Heart left ventricle (tissue), 13 donors: ENCODE measurements at regions not wholly inside any gene's neighbourhood (a gene's known extent, or its start where the extent isn't known, plus 50 kb on each side); places are given as distances from the start of the nearest gene placed in this dataset.

ENCODE experiments used
- POLR2A ChIP-seq, 2 donors: fragments of 450-650 bp; IDR thresholded peaks; one replicate each; pipeline ENCODE4 v1.6.1; 2017; ENCODE audit warnings: antibody characterized with exemption in 2 of 2, mild to moderate bottlenecking in 2 of 2, moderate library complexity in 2 of 2
- TF ChIP-seq, protein P1 (sequence below), 12 donors: fragments of 200-600 bp; sonication (generic) in 4 of 12; IDR thresholded peaks; one replicate each; pipeline versions ENCODE4 v1.5.0 to v1.8.0; 2018 to 2022; ENCODE audit warnings: antibody characterized with exemption in 12 of 12, mild to moderate bottlenecking in 5 of 12
- donor health status: ischemic (EF 13 %, LVEDD 7.1; RV severe dilation, severe dysfunction).
- donor health status: DM: no; HTN: yes; CAD: no.
- donor health status: DM: no; HTN: no; CAD: no.
- donor health status: ischemic (EF 25% LVEDD 6.9; RV normal size, moderate dysfunction).
- donor health status: ischemic (EF 25% LVEDD 5.7; RV mildly dilated, moderate dysfunction).
- donor health status: ischemic (EF 35%, LVEDD 5.7; RV mildly dilated, moderate dysfunction).
- donor health status: nonischemic (EF 11% LVEDD 7.7; RV severe dilation, severe dysfunction).
- donor health status: DM: yes; HTN: yes; CAD: no.
- donor health status: PGD.
- donor health status: ischemic (EF 29% LVEDD 5.4; RV normal size, mild dysfunction).
- donor health status: nonischemic (EF 23%, LVEDD 6.1; RV moderate dilation, normal function).

GRCh38 chr9:16145196-16145950 is 592.5 kb downstream of the CCDC171 start:
- TF ChIP-seq, protein P1, sequence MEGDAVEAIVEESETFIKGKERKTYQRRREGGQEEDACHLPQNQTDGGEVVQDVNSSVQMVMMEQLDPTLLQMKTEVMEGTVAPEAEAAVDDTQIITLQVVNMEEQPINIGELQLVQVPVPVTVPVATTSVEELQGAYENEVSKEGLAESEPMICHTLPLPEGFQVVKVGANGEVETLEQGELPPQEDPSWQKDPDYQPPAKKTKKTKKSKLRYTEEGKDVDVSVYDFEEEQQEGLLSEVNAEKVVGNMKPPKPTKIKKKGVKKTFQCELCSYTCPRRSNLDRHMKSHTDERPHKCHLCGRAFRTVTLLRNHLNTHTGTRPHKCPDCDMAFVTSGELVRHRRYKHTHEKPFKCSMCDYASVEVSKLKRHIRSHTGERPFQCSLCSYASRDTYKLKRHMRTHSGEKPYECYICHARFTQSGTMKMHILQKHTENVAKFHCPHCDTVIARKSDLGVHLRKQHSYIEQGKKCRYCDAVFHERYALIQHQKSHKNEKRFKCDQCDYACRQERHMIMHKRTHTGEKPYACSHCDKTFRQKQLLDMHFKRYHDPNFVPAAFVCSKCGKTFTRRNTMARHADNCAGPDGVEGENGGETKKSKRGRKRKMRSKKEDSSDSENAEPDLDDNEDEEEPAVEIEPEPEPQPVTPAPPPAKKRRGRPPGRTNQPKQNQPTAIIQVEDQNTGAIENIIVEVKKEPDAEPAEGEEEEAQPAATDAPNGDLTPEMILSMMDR (IDR thresholded peaks at IDR 0.05), result no peak
- TF ChIP-seq POLR2A (IDR thresholded peaks at IDR 0.05), result no peak
